ENCODE measurements at regions not wholly inside any gene's neighbourhood (a gene's known extent, or its start where the extent isn't known, plus 50 kb on each side); places are given as distances from the start of the nearest gene placed in this dataset.

GRCh38 chr13:63457186-63457585, 2041.5 kb upstream of the PCDH20 start:
- TF ChIP-seq CTCF (conservative IDR thresholded peaks at IDR 0.05): no peak
- TF ChIP-seq ZFX (IDR thresholded peaks at IDR 0.05): no peak

Measured in C4-2B (cell line).